Heart left ventricle (tissue), 13 donors: ENCODE measurements at regions not wholly inside any gene's neighbourhood (a gene's known extent, or its start where the extent isn't known, plus 50 kb on each side); places are given as distances from the start of the nearest gene placed in this dataset.

ENCODE experiments used
- CTCF ChIP-seq, 12 donors: fragments of 200-600 bp; sonication (generic) in 4 of 12; IDR thresholded peaks; one replicate each; pipeline versions ENCODE4 v1.5.0 to v1.8.0; 2018 to 2022; ENCODE audit warnings: antibody characterized with exemption in 12 of 12, mild to moderate bottlenecking in 5 of 12
- POLR2A ChIP-seq, 2 donors: fragments of 450-650 bp; IDR thresholded peaks; one replicate each; pipeline ENCODE4 v1.6.1; 2017; ENCODE audit warnings: antibody characterized with exemption in 2 of 2, mild to moderate bottlenecking in 2 of 2, moderate library complexity in 2 of 2
- donor health status: ischemic (EF 13 %, LVEDD 7.1; RV severe dilation, severe dysfunction).
- donor health status: DM: no; HTN: yes; CAD: no.
- donor health status: DM: no; HTN: no; CAD: no.
- donor health status: ischemic (EF 25% LVEDD 6.9; RV normal size, moderate dysfunction).
- donor health status: ischemic (EF 25% LVEDD 5.7; RV mildly dilated, moderate dysfunction).
- donor health status: ischemic (EF 35%, LVEDD 5.7; RV mildly dilated, moderate dysfunction).
- donor health status: nonischemic (EF 11% LVEDD 7.7; RV severe dilation, severe dysfunction).
- donor health status: DM: yes; HTN: yes; CAD: no.
- donor health status: PGD.
- donor health status: ischemic (EF 29% LVEDD 5.4; RV normal size, mild dysfunction).
- donor health status: nonischemic (EF 23%, LVEDD 6.1; RV moderate dilation, normal function).

DNA sequence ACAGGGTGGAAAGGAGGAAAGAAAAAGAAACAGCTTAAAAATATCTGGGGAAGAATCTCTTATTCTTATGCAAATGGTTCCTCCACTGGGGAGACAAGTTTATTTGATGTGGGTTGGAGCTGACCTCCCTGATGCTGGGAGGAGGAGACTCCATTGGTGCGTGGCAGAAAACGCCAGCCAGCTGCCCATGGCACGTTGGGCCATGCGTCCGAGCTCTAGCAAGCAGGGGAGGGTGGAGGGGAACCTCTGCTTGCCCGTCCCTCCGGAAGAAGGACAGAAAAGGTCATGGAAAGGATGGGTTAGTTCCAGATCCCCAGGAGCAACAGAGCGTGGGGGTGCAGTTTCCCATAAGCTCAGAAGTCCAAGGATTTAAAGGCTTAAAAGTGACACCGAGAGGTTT is 210.4 kb downstream of the KLHL4 start:
- TF ChIP-seq CTCF (IDR thresholded peaks at IDR 0.05) (no peak), POLR2A (IDR thresholded peaks at IDR 0.05) (no peak)
